Keratinocyte (primary cell): ENCODE measurements at regions not wholly inside any gene's neighbourhood (a gene's known extent, or its start where the extent isn't known, plus 50 kb on each side); places are given as distances from the start of the nearest gene placed in this dataset.

Experiments used
- EZH2 ChIP-seq: IDR thresholded peaks from one replicate; pipeline ENCODE4 v1.6.1; 2012; ENCODE audit warnings: inconsistent platforms, mild to moderate bottlenecking, low read length, moderate library complexity
- TF ChIP-seq, protein P1 (sequence below), 3 experiments: IDR thresholded peaks in 1 of 3; conservative IDR thresholded peaks in 1 of 3; optimal IDR thresholded peaks in 1 of 3; 2 replicates in 2 of 3; 3 replicates in 1 of 3; pipeline versions ENCODE3 to v1.5.1; 2011; ENCODE audit warnings: low read length in 3 of 3, mild to moderate bottlenecking in 3 of 3, moderate library complexity in 2 of 3, control low read depth in 1 of 3, inconsistent platforms in 1 of 3; ENCODE audit not compliant: insufficient read depth in 2 of 3; ENCODE audit errors: extremely low read depth in 1 of 3

DNA sequence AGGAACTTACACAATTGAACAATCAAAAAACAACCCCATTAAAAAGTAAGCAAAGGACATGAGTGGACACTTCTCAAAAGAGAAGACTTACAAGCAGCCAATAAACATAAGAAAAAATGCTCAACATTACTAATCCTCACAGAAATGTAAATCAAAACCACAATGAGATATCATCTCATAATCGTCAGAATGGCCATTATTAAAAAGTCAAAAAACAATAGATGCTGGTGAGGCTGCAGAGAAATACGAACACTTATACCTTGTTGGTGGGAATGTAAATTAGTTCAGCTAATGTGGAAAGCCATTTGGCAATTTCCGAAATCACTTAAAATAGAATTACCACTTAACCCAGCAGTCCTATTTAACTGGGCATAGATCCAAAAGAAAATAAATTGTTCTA, 301.9 kb upstream of the KCNJ16 start:
- TF ChIP-seq, protein P1, sequence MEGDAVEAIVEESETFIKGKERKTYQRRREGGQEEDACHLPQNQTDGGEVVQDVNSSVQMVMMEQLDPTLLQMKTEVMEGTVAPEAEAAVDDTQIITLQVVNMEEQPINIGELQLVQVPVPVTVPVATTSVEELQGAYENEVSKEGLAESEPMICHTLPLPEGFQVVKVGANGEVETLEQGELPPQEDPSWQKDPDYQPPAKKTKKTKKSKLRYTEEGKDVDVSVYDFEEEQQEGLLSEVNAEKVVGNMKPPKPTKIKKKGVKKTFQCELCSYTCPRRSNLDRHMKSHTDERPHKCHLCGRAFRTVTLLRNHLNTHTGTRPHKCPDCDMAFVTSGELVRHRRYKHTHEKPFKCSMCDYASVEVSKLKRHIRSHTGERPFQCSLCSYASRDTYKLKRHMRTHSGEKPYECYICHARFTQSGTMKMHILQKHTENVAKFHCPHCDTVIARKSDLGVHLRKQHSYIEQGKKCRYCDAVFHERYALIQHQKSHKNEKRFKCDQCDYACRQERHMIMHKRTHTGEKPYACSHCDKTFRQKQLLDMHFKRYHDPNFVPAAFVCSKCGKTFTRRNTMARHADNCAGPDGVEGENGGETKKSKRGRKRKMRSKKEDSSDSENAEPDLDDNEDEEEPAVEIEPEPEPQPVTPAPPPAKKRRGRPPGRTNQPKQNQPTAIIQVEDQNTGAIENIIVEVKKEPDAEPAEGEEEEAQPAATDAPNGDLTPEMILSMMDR (optimal IDR thresholded peaks at IDR 0.05 in 1 of 3, IDR thresholded peaks at IDR 0.05 in 1 of 3, conservative IDR thresholded peaks at IDR 0.05 in 1 of 3; ENCODE audit: extremely low read depth in 1 of 3, insufficient read depth in 2 of 3, low read length in 3 of 3) = no peak
- no peak for TF ChIP-seq EZH2
